Calu3 (cell line): ENCODE measurements at regions not wholly inside any gene's neighbourhood (a gene's known extent, or its start where the extent isn't known, plus 50 kb on each side); places are given as distances from the start of the nearest gene placed in this dataset.

ENCODE experiments used
- BruUV-seq: library from RNA; stranded (reverse); fragments of 400-500 nt; replicated peaks from 2 replicates; lab custom pipeline; 2021; lab: Mats Ljungman, UMichigan
- CTCF ChIA-PET: fragments of 300-600 bp; sonication (Branson Sonifier 250); formaldehyde crosslinking; loops from one replicate; lab custom pipeline; 2022; ENCODE audit warnings: antibody characterized with exemption; lab: Charles Lee
- DNase-seq: peaks from one replicate; pipeline ENCODE4 v3.0.0; 2022
- H3K27ac Mint-ChIP-seq: one replicate; pipeline ENCODE4 v1.8.0; 2022; ENCODE audit warnings: mixed read lengths; ENCODE audit not compliant: unreplicated experiment
- H3K27me3 Mint-ChIP-seq: one replicate; pipeline ENCODE4 v1.8.0; 2022; ENCODE audit warnings: mixed read lengths; ENCODE audit not compliant: unreplicated experiment
- H3K36me3 Mint-ChIP-seq: one replicate; pipeline ENCODE4 v1.8.0; 2022; ENCODE audit warnings: mild to moderate bottlenecking, moderate library complexity, mixed read lengths; ENCODE audit not compliant: insufficient read depth, unreplicated experiment
- H3K4me1 Mint-ChIP-seq: one replicate; pipeline ENCODE4 v1.8.0; 2022; ENCODE audit warnings: mild to moderate bottlenecking, low read depth, mixed read lengths; ENCODE audit not compliant: unreplicated experiment
- H3K4me3 Mint-ChIP-seq: one replicate; pipeline ENCODE4 v1.8.0; 2022; ENCODE audit warnings: mild to moderate bottlenecking, low read depth, moderate library complexity, mixed read lengths; ENCODE audit not compliant: unreplicated experiment
- H3K9me3 Mint-ChIP-seq: one replicate; pipeline ENCODE4 v1.8.0; 2022; ENCODE audit warnings: low read depth, mixed read lengths; ENCODE audit not compliant: unreplicated experiment
- intact Hi-C: fragments of 100-400 bp; cut with micrococcal nuclease; formaldehyde crosslinking; loops from one replicate; pipeline ENCODE4 v1.10.0; 2022; ENCODE audit not compliant: unreplicated experiment
- TF ChIP-seq, protein P1 (sequence below): fragments of 200-600 bp; IDR thresholded peaks from one replicate; pipeline ENCODE4 v1.8.0; 2022; ENCODE audit warnings: antibody characterized with exemption; ENCODE audit not compliant: unreplicated experiment

GRCh38 chr14:105878554-105878953 lies 352.2 kb downstream of the TMEM121 start:
- CTCF ChIA-PET: no interaction called here
- no TSS peak for BruUV-seq
- Mint-ChIP-seq H3K4me1 (no peaks in the 10 kb centered on the region), H3K36me3 (no peaks in the 10 kb centered on the region), H3K4me3 (no peak overlapping the region), H3K27me3 (peaks cover 79% of the 10 kb centered on the region), H3K9me3 (no peaks in the 10 kb centered on the region), H3K27ac (no peak overlapping the region)
- TF ChIP-seq, protein P1, sequence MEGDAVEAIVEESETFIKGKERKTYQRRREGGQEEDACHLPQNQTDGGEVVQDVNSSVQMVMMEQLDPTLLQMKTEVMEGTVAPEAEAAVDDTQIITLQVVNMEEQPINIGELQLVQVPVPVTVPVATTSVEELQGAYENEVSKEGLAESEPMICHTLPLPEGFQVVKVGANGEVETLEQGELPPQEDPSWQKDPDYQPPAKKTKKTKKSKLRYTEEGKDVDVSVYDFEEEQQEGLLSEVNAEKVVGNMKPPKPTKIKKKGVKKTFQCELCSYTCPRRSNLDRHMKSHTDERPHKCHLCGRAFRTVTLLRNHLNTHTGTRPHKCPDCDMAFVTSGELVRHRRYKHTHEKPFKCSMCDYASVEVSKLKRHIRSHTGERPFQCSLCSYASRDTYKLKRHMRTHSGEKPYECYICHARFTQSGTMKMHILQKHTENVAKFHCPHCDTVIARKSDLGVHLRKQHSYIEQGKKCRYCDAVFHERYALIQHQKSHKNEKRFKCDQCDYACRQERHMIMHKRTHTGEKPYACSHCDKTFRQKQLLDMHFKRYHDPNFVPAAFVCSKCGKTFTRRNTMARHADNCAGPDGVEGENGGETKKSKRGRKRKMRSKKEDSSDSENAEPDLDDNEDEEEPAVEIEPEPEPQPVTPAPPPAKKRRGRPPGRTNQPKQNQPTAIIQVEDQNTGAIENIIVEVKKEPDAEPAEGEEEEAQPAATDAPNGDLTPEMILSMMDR: no peak
- DNase-seq: no peak
- intact Hi-C loops: no loop called here

GRCh38 chr14:105879503-105879866 lies 353.1 kb downstream of the TMEM121 start:
- Mint-ChIP-seq H3K27me3 (peaks cover 70% of the 10 kb centered on the region), H3K27ac (no peak overlapping the region), H3K36me3 (no peaks in the 10 kb centered on the region), H3K4me1 (no peaks in the 10 kb centered on the region), H3K4me3 (no peak overlapping the region), H3K9me3 (no peaks in the 10 kb centered on the region)
- no TSS peak for BruUV-seq
- TF ChIP-seq, protein P1: no peak
- CTCF ChIA-PET: no interaction called here
- no peak for DNase-seq
- intact Hi-C loops: no loop called here

DNA sequence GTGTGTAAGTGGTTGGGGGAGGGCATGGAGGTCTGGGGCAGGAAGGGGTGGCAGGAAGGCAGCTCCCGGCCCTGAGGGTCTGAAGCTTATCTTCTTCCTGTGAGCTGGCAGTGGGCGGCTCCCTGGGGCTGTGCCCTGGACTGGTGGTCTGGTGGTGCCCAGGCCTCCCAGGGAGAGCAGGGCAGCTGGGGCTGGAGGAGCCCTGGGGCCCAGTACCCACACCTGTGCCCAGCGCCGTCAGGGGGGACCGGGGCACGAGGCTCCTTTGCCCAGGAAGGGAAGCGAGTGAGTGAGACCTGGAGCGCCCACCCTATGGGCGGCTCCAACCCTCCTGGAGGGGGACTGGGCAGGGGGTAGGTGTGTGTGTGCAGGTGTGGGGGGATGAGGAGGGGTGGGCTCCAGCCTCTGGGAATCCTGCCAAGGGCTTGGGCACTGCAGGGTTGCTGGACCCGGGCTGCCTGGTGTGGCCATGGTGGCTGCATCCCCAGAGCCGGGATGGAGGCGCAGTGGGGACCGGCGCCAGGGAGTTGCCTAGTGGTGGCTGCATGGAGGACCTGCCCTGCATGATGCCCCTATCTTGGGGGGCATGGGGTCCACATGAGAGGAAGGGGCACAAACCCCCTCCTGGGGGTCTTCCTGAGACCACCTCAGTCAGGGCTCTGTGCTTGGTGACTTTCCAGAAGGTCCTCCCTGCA lies 353.6 kb downstream of the TMEM121 start:
- CTCF ChIA-PET: no interaction called here
- TF ChIP-seq, protein P1: no peak
- no TSS peak for BruUV-seq
- Mint-ChIP-seq H3K36me3 (no peaks in the 10 kb centered on the region), H3K27ac (no peak overlapping the region), H3K27me3 (peaks cover 70% of the 10 kb centered on the region), H3K9me3 (no peaks in the 10 kb centered on the region), H3K4me1 (no peaks in the 10 kb centered on the region), H3K4me3 (no peak overlapping the region)
- intact Hi-C loops: no loop called here
- no peak for DNase-seq

- intact Hi-C loops: no loop called here
- no peak overlapping the region for H3K27ac Mint-ChIP-seq
- H3K4me1 Mint-ChIP-seq: no peaks in the 10 kb centered on the region
- peaks cover 70% of the 10 kb centered on the region for H3K27me3 Mint-ChIP-seq
- BruUV-seq: no TSS peak
- no peaks in the 10 kb centered on the region for H3K36me3 Mint-ChIP-seq
- TF ChIP-seq, protein P1: no peak
- no peak for DNase-seq
- H3K9me3 Mint-ChIP-seq: no peaks in the 10 kb centered on the region
- CTCF ChIA-PET: no interaction called here
- H3K4me3 Mint-ChIP-seq: no peak overlapping the region
These were observed 354.2 kb downstream of the TMEM121 start for GRCh38 chr14:105880616-105881015.
